ENCODE measurements at regions not wholly inside any gene's neighbourhood (a gene's known extent, or its start where the extent isn't known, plus 50 kb on each side); places are given as distances from the start of the nearest gene placed in this dataset.

GRCh38 chrX:40484408-40485091, 96.2 kb upstream of the ATP6AP2 start:
- DNase-seq = no peak

GRCh38 chrX:40483502-40483901, 97.3 kb upstream of the ATP6AP2 start:
- no peak for DNase-seq

- DNase-seq = peak; percentile 5
Observed at GRCh38 chrX:40479777-40480318, 100.9 kb upstream of the ATP6AP2 start.

GRCh38 chrX:40478474-40479065, 102.2 kb upstream of the ATP6AP2 start:
- no peak for DNase-seq

GRCh38 chrX:40476958-40477357, 103.8 kb upstream of the ATP6AP2 start:
- DNase-seq = no peak

- DNase-seq = no peak
Observed at GRCh38 chrX:40474645-40475044, 106.1 kb upstream of the ATP6AP2 start.

GRCh38 chrX:40474205-40474626, 106.6 kb upstream of the ATP6AP2 start:
- no peak for DNase-seq

- DNase-seq = no peak
Observed at GRCh38 chrX:40473460-40474204, 107.1 kb upstream of the ATP6AP2 start.

GRCh38 chrX:40471965-40472648, 108.7 kb upstream of the ATP6AP2 start:
- peak; percentile 13 for DNase-seq

- DNase-seq = no peak
Observed at GRCh38 chrX:40470830-40471429, 109.8 kb upstream of the ATP6AP2 start.

GRCh38 chrX:40469316-40469715, 111.5 kb upstream of the ATP6AP2 start:
- DNase-seq = no peak

- DNase-seq = peak; percentile 61
Observed at GRCh38 chrX:40468033-40468846, 112.5 kb upstream of the ATP6AP2 start.

- peak; percentile 47 for DNase-seq
Observed at GRCh38 chrX:40467454-40467853, 113.3 kb upstream of the ATP6AP2 start.

- peak; percentile 65 for DNase-seq
Observed at GRCh38 chrX:40465735-40466551, 114.8 kb upstream of the ATP6AP2 start.

- DNase-seq = no peak
Observed at GRCh38 chrX:40462795-40463194, 118.0 kb upstream of the ATP6AP2 start.

GRCh38 chrX:40460926-40461325, 119.8 kb upstream of the ATP6AP2 start:
- no peak for DNase-seq

GRCh38 chrX:40459571-40460158, 121.1 kb upstream of the ATP6AP2 start:
- no peak for DNase-seq

- peak; percentile 76 for DNase-seq
Observed at GRCh38 chrX:40457406-40457805, 123.4 kb upstream of the ATP6AP2 start.

- DNase-seq = no peak
Observed at GRCh38 chrX:40452031-40452430, 128.7 kb upstream of the ATP6AP2 start.

- no peak for DNase-seq
Observed at GRCh38 chrX:40449956-40450706, 130.6 kb upstream of the ATP6AP2 start.
